ENCODE measurements at regions not wholly inside any gene's neighbourhood (a gene's known extent, or its start where the extent isn't known, plus 50 kb on each side); places are given as distances from the start of the nearest gene placed in this dataset.

GRCh38 chr1:163656095-163656759, 334.5 kb downstream of the NUF2 start:
- no peak for TF ChIP-seq CTCF (IDR thresholded peaks at IDR 0.05)
- TF ChIP-seq POLR2A (IDR thresholded peaks at IDR 0.05): no peak
